Small intestine (tissue), 7 donors: ENCODE measurements at regions not wholly inside any gene's neighbourhood (a gene's known extent, or its start where the extent isn't known, plus 50 kb on each side); places are given as distances from the start of the nearest gene placed in this dataset.

Experiments used
- DNase-seq, 2 donors: peaks; one replicate each; pipeline versions ENCODE4 v3.0.0 to v3.0.0-alpha.2; 2013
- FAIRE-seq: peaks from 2 replicates; lab custom pipeline; 2012; peaks lifted over from hg19 to GRCh38; lab: Jason Lieb, UNC
- H3K27ac ChIP-seq, 3 donors: one replicate each; pipeline ENCODE4 v1.5.1; 2013; ENCODE audit warnings: low read length in 2 of 3, mild to moderate bottlenecking in 2 of 3, control low read depth in 1 of 3, inconsistent platforms in 1 of 3, low read depth in 1 of 3, moderate library complexity in 1 of 3
- H3K27me3 ChIP-seq, 3 donors: one replicate each; pipeline ENCODE4 v1.6.1; 2013; ENCODE audit warnings: low read length in 3 of 3, inconsistent platforms in 1 of 3; ENCODE audit not compliant: control insufficient read depth in 3 of 3, insufficient read depth in 3 of 3
- H3K36me3 ChIP-seq, 3 donors: one replicate each; pipeline ENCODE4 v1.6.1; 2013; ENCODE audit warnings: low read length in 3 of 3, inconsistent platforms in 1 of 3, low read depth in 1 of 3, mild to moderate bottlenecking in 1 of 3, moderate library complexity in 1 of 3; ENCODE audit not compliant: control insufficient read depth in 3 of 3, insufficient read depth in 2 of 3
- H3K4me1 ChIP-seq, 3 donors: one replicate each; pipeline ENCODE4 v1.6.1; 2013; ENCODE audit warnings: low read length in 2 of 3, inconsistent platforms in 1 of 3, low read depth in 1 of 3, mild to moderate bottlenecking in 1 of 3, moderate library complexity in 1 of 3; ENCODE audit not compliant: control insufficient read depth in 3 of 3, insufficient read depth in 2 of 3
- H3K4me3 ChIP-seq, 3 donors: one replicate each; pipeline ENCODE4 v1.5.1; 2013; ENCODE audit warnings: low read length in 3 of 3, control low read depth in 1 of 3, inconsistent platforms in 1 of 3, low read depth in 1 of 3, mild to moderate bottlenecking in 1 of 3, moderate library complexity in 1 of 3
- H3K9me3 ChIP-seq, 2 donors: one replicate each; pipeline ENCODE4 v1.6.1; 2013; ENCODE audit warnings: low read depth in 1 of 2, low read length in 1 of 2; ENCODE audit not compliant: control insufficient read depth in 2 of 2, insufficient read depth in 1 of 2
- WGBS, 3 donors: extraction: QIAGEN DNeasy Blood & Tissue Kit; methylation state at CpG; one replicate each; pipeline ENCODE4 v1.1.7; 2013; 5-methylcytosine and 5-hydroxymethylcytosine counted together
- donor health status: healthy with polysubstance abuse.
- donor health status: control.
- donor health status: control.
- donor health status: Bipolar disorder and iron deficiency.
- donor health status: healthy.

DNA sequence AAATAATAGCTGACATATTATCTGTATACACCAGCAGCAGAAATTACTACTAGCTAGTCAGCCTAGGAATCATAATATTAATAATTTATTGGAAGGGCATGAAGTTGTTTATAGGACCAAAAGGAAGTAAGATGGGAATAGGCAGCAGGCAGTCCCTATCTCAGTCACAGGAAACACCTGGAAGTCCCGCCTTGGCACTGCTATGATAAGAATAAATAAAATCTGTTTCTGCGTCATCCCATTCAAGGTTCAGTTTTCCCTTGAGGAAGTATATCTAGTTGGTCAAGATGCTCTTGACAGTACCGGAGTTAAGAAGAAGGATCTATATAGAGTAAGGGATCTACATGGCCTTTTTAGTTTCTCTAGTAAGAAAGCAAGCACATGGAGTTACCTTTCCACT, 830.8 kb downstream of the DIAPH3 start:
- Histone ChIP-seq H3K4me1 (no peaks in the 10 kb centered on the region), H3K9me3 (no peaks in the 10 kb centered on the region), H3K27me3 (no peaks in the 10 kb centered on the region), H3K4me3 (no peak overlapping the region), H3K36me3 (no peaks in the 10 kb centered on the region), H3K27ac (no peak overlapping the region)
- FAIRE-seq: no peak
- 59 to 76% (median 70%) methylated on average over 3 of the region's 3 CpGs for WGBS, 3 donors
- no peak for DNase-seq

- Histone ChIP-seq H3K36me3 (no peaks in the 10 kb centered on the region), H3K4me3 (no peak overlapping the region), H3K27ac (no peak overlapping the region), H3K9me3 (no peaks in the 10 kb centered on the region), H3K27me3 (no peaks in the 10 kb centered on the region), H3K4me1 (no peaks in the 10 kb centered on the region)
- WGBS, 3 donors: 43 to 80% (median 60%) methylated on average over 4 of the region's 4 CpGs
- FAIRE-seq: no peak
- no peak for DNase-seq
Measured at GRCh38 chr13:59337070-59337469, 826.7 kb downstream of the DIAPH3 start.

DNA sequence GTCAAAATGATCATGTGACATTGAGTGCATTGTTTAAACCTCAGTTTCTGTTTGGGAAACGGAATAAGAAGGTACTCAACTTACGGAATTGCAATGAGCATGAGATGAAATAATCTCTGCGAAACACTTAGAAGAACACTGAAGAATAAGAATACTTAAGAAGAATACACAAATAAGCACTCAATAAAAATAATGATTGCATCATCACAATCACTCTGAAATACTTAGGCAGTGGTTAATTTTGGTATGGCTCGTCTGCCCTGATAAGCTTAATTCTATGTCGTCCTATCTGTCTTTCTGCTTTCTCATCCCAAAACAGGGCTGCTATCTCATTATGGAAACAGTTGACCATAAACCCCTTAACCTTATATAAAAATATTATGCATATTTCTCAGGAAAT, 823.6 kb downstream of the DIAPH3 start:
- Histone ChIP-seq H3K36me3 (no peaks in the 10 kb centered on the region), H3K27me3 (no peaks in the 10 kb centered on the region), H3K27ac (no peak overlapping the region), H3K4me1 (no peaks in the 10 kb centered on the region), H3K4me3 (no peak overlapping the region), H3K9me3 (no peaks in the 10 kb centered on the region)
- no peak for FAIRE-seq
- DNase-seq: no peak
- WGBS, 3 donors: 76 to 87% (median 76%) methylated on average over 5 of the region's 5 CpGs

- 49 to 79% (median 58%) methylated on average over 3 of the region's 3 CpGs for WGBS, 3 donors
- Histone ChIP-seq H3K4me3 (no peak overlapping the region), H3K27me3 (no peaks in the 10 kb centered on the region), H3K4me1 (no peaks in the 10 kb centered on the region), H3K9me3 (no peaks in the 10 kb centered on the region), H3K36me3 (no peaks in the 10 kb centered on the region), H3K27ac (no peak overlapping the region)
- DNase-seq (no peak), FAIRE-seq (no peak)
Measured at GRCh38 chr13:59340581-59340980, 823.1 kb downstream of the DIAPH3 start.

- Histone ChIP-seq H3K36me3 (no peaks in the 10 kb centered on the region), H3K4me3 (no peak overlapping the region), H3K9me3 (no peaks in the 10 kb centered on the region), H3K27ac (no peak overlapping the region), H3K4me1 (no peaks in the 10 kb centered on the region), H3K27me3 (no peaks in the 10 kb centered on the region)
- FAIRE-seq: no peak
- 71 to 89% (median 79%) methylated on average over 5 of the region's 5 CpGs for WGBS, 3 donors
- no peak for DNase-seq
Measured at GRCh38 chr13:59342400-59342799, 821.3 kb downstream of the DIAPH3 start.

DNA sequence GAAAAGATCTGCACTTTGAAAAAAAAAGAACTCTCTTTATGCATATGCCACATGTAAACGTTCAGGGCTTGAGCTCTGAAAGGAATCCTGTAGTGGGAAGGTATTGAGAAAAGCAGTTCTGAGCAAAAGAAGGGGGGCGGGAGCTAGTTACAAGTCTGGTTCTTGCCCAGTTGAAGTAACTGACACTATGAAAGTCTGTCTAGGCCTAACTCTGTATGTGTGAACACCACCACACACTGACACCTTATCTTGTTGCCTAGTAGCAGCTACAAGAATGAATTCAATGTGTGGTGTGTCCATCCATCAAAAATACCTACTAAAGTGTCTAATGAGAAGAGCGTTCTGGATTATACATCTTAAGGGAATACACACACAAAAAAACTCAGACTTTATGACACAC, 820.6 kb downstream of the DIAPH3 start:
- WGBS, 3 donors: 59 to 64% (median 59%) methylated on average over 3 of the region's 3 CpGs
- FAIRE-seq: no peak
- no peaks in the 10 kb centered on the region for H3K4me1 ChIP-seq
- H3K27me3 ChIP-seq: no peaks in the 10 kb centered on the region
- no peak overlapping the region for H3K27ac ChIP-seq
- no peaks in the 10 kb centered on the region for H3K36me3 ChIP-seq
- no peaks in the 10 kb centered on the region for H3K9me3 ChIP-seq
- no peak for DNase-seq
- H3K4me3 ChIP-seq: no peak overlapping the region

GRCh38 chr13:59343993-59344822, 819.5 kb downstream of the DIAPH3 start:
- H3K9me3 ChIP-seq: no peaks in the 10 kb centered on the region
- DNase-seq (no peak), FAIRE-seq (no peak)
- H3K4me3 ChIP-seq: no peak overlapping the region
- WGBS, 3 donors: 75 to 80% (median 76%) methylated on average over 8 of the region's 8 CpGs
- no peak overlapping the region for H3K27ac ChIP-seq
- H3K27me3 ChIP-seq: no peaks in the 10 kb centered on the region
- H3K4me1 ChIP-seq: no peaks in the 10 kb centered on the region
- no peaks in the 10 kb centered on the region for H3K36me3 ChIP-seq

GRCh38 chr13:59345311-59345710, 818.4 kb downstream of the DIAPH3 start:
- no peak overlapping the region for H3K27ac ChIP-seq
- no peaks in the 10 kb centered on the region for H3K36me3 ChIP-seq
- DNase-seq (no peak), FAIRE-seq (no peak)
- H3K27me3 ChIP-seq: no peaks in the 10 kb centered on the region
- 46 to 59% (median 53%) methylated on average over 2 of the region's 2 CpGs for WGBS, 3 donors
- H3K4me1 ChIP-seq: no peaks in the 10 kb centered on the region
- no peaks in the 10 kb centered on the region for H3K9me3 ChIP-seq
- H3K4me3 ChIP-seq: no peak overlapping the region
